Epithelial cell of proximal tubule (primary cell): ENCODE measurements at regions not wholly inside any gene's neighbourhood (a gene's known extent, or its start where the extent isn't known, plus 50 kb on each side); places are given as distances from the start of the nearest gene placed in this dataset.

Experiments used
- DNase-seq: peaks from one replicate; pipeline ENCODE4 v3.0.0-alpha.2; 2011; ENCODE audit warnings: low read depth
- H3K4me3 ChIP-seq: 2 replicates; pipeline ENCODE4 v1.5.1; 2011; ENCODE audit warnings: low read depth, mild to moderate bottlenecking, low read length
- TF ChIP-seq, protein P1 (sequence below): conservative IDR thresholded peaks from 2 replicates; pipeline ENCODE4 v1.5.1; 2012; ENCODE audit warnings: low read depth, mild to moderate bottlenecking, low read length

DNA sequence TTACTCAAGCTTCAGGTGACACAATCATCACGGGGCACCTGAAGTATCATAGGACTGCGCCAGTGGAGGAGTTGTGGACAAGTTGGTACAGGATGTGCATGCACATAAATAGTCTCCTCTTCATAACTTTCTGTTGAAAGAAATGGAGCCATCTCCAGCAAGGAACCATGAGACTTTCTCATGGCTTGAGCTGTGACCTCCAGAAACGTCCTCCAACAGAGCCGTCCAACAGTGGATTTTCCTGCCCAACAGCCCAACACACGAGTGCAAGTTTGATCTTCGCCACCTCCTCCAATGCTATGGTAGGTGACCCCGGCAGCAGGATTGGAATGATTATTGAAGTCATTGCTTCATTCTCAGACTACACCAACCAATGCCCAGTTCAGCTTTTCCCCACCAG, 105.1 kb upstream of the ZNF507 start:
- no peak overlapping the region for H3K4me3 ChIP-seq
- no peak for DNase-seq
- TF ChIP-seq, protein P1, sequence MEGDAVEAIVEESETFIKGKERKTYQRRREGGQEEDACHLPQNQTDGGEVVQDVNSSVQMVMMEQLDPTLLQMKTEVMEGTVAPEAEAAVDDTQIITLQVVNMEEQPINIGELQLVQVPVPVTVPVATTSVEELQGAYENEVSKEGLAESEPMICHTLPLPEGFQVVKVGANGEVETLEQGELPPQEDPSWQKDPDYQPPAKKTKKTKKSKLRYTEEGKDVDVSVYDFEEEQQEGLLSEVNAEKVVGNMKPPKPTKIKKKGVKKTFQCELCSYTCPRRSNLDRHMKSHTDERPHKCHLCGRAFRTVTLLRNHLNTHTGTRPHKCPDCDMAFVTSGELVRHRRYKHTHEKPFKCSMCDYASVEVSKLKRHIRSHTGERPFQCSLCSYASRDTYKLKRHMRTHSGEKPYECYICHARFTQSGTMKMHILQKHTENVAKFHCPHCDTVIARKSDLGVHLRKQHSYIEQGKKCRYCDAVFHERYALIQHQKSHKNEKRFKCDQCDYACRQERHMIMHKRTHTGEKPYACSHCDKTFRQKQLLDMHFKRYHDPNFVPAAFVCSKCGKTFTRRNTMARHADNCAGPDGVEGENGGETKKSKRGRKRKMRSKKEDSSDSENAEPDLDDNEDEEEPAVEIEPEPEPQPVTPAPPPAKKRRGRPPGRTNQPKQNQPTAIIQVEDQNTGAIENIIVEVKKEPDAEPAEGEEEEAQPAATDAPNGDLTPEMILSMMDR = no peak

DNA sequence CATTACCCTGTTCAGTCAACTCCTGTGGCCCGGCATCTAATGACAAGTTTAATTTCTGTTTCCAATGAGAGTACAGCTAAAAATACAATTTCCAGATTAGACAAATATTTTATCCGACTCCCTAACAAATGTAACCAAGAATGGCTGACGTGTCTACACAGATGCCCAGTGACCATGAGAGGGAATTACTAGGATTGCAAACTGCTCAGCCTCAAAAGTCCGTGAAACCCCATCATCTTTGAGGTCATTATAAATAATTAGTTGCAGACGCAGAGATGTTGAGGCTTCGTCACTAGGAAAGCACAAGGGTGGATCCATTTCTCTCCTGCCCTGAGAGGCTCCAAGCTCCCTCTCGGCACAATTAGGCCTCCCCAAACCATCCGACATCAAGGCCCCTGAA, 104.1 kb upstream of the ZNF507 start:
- H3K4me3 ChIP-seq = no peak overlapping the region
- TF ChIP-seq, protein P1 = no peak
- no peak for DNase-seq

DNA sequence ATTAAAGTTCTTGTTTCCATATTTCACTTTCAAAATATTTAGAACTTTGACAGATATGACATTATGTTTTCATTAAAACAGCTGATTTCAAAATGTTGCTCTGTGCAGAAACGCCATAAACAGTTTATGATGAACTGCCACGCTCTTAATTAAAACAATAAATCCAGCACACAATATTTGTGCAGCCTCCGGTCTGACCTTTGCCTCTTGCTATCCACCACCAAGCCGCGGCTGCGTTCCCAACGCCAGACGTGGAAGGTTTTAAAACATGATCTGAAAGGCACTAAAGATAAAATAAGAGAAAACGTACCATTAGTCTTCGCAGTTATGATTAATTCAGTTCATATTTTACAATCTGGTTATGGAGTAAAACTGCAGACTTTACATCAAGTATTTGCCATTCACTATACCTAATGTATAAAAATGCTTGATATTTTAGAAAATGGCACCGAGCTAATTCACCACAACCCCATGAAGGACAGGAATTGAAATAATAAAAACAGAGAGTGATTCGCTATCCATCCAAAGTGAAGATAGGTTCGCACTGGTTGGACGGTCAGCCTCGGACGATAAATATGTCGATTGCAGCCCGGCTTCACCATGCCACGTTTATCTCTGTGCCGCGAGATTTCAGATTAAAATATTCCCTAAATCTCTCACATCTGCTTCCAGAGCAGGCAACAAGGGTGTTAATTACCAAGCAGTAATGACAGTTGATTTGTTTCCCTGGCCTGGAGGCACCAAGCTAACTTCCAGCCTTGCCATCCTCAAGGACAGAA, 103.3 kb upstream of the ZNF507 start:
- DNase-seq = no peak
- TF ChIP-seq, protein P1 = no peak
- no peak overlapping the region for H3K4me3 ChIP-seq

DNA sequence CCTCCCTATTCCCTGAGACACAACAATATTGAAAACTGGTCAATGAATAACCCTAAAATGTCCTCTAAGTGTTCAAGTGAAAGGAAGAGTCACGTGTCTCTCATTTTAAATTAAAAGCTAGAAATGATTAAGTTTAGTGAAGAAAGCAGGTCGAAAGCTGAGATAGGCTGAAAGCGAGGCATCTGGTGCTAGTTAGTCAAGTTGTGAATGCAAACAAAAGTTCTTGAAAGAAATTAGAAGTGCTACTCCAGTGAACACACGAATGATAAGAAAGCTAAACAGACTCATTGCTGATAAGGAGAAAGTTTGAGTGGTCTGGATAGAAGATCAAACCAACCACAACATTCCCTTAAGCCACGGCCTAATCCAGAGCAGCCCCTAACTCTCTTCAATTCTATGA, 99.4 kb upstream of the ZNF507 start:
- DNase-seq = no peak
- TF ChIP-seq, protein P1 = no peak
- no peak overlapping the region for H3K4me3 ChIP-seq

DNA sequence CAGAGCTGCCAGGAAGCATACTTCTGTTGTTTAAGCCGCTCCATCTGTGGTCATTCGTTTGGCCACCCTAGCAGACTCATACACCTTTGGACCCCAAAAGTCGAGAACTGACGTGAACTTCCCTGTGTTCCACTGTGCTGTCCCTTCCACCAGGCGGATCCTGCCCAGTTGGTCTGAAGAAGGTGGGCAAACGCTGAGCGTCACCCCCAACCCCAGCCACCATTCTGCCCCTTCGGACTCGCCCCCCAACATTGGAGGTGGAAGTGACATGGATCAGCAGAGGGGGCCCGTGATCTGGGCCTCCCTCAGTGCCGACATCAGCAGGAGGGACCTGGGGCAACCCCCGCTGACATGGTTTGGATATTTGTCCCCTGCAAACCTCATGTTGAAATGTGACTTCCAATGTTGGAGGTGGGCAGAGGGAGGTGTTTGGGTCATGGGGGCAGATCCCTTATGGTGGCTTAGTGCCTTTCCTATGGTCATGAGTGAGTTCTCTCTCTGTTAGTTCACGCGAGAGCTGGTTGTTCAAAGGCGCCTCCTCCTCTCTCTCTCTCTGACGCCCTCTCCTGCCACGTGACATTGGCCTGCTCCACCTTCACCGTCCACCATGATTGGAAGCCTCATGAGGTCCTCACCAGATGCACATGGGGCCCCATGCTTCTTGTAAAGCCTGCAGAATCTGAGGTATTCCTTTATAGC, 93.6 kb upstream of the ZNF507 start:
- H3K4me3 ChIP-seq = no peak overlapping the region
- DNase-seq = no peak
- TF ChIP-seq, protein P1 = no peak

DNA sequence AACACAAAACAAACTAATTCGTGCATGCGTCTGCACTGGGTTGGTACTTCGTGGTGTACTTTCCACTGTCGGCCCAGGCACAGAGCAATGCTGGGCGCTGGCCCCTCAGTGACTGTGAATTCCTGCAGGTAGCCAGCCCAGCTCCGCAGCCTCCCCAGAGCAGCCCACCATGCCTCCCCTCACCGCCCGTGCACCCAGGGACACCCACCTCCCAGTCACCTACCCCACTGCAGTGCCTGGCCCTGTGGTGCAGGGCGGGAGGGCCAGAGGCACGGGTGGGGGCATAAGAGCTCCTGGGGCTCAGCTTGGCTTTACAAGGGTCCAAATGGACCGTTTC, 93.1 kb upstream of the ZNF507 start:
- no peak for DNase-seq
- H3K4me3 ChIP-seq = no peak overlapping the region
- TF ChIP-seq, protein P1 = no peak
